ENCODE measurements at regions not wholly inside any gene's neighbourhood (a gene's known extent, or its start where the extent isn't known, plus 50 kb on each side); places are given as distances from the start of the nearest gene placed in this dataset.
A peak's percentile ranks its signal among the peaks of the same experiment; 100 is the strongest.

GRCh38 chr18:32542221-32542798 is 71.6 kb upstream of the GAREM1 start:
- DNase-seq: no peak

GRCh38 chr18:32530947-32531651 is 60.4 kb upstream of the GAREM1 start:
- peak in 1 of 5 experiments; percentile 90 for DNase-seq

- DNase-seq: no peak
Observed at GRCh38 chr18:32529722-32530420, 59.2 kb upstream of the GAREM1 start.

GRCh38 chr18:32520771-32521170 is 50.1 kb upstream of the GAREM1 start:
- no peak for DNase-seq
